Keratinocyte (primary cell): ENCODE measurements at regions not wholly inside any gene's neighbourhood (a gene's known extent, or its start where the extent isn't known, plus 50 kb on each side); places are given as distances from the start of the nearest gene placed in this dataset.
"Not testable (repeated sequence)": the region's sequence is repeated elsewhere in the genome, so short reads cannot be mapped to it uniquely, and the experiment has no call there.

Experiments
- DNase-seq: peaks from one replicate; pipeline ENCODE4 v3.0.0-alpha.2; 2011; ENCODE audit warnings: low read depth, missing footprints, low spot score
- FAIRE-seq: peaks from 2 replicates; lab custom pipeline; 2011; peaks lifted over from hg19 to GRCh38; lab: Jason Lieb, UNC
- H2AFZ ChIP-seq: 2 replicates; pipeline ENCODE4 v1.6.0; 2012; ENCODE audit warnings: low read length, control low read depth, inconsistent platforms; ENCODE audit not compliant: control insufficient read depth
- H3K27ac ChIP-seq: 2 replicates; pipeline ENCODE4 v1.5.1; 2011; ENCODE audit warnings: low read length; ENCODE audit not compliant: control insufficient read depth, insufficient read depth
- H3K27me3 ChIP-seq: 3 replicates; pipeline ENCODE4 v1.6.0; 2011; ENCODE audit warnings: low read length; ENCODE audit not compliant: control insufficient read depth, insufficient read depth; ENCODE audit errors: extremely low read depth
- H3K36me3 ChIP-seq, 2 experiments: 2 replicates in 1 of 2; 3 replicates in 1 of 2; pipeline ENCODE4 v1.5.1; 2011; ENCODE audit warnings: low read length in 2 of 2, mild to moderate bottlenecking in 1 of 2; ENCODE audit not compliant: control insufficient read depth in 2 of 2, insufficient read depth in 2 of 2; ENCODE audit errors: extremely low read depth in 1 of 2
- H3K4me1 ChIP-seq: 3 replicates; pipeline ENCODE4 v1.5.1; 2011; ENCODE audit warnings: low read length; ENCODE audit not compliant: control insufficient read depth, insufficient read depth; ENCODE audit errors: extremely low read depth
- H3K4me2 ChIP-seq: 3 replicates; pipeline ENCODE4 v1.6.0; 2011; ENCODE audit warnings: low read depth, low read length; ENCODE audit not compliant: control insufficient read depth, insufficient read depth; ENCODE audit errors: extremely low read depth
- H3K4me3 ChIP-seq, 3 experiments: fragments of 200-600 bp in 1 of 3; sonication (generic) in 1 of 3; 2 replicates in 2 of 3; 3 replicates in 1 of 3; pipeline ENCODE4 v1.5.1; 2011 to 2016; ENCODE audit warnings: low read length in 3 of 3, mild to moderate bottlenecking in 3 of 3, control low read depth in 2 of 3, inconsistent platforms in 1 of 3, low read depth in 1 of 3, mixed read lengths in 1 of 3, mixed run types in 1 of 3, moderate library complexity in 1 of 3; ENCODE audit not compliant: control insufficient read depth in 2 of 3, insufficient read depth in 2 of 3; ENCODE audit errors: extremely low read depth in 1 of 3
- H3K79me2 ChIP-seq: 2 replicates; pipeline ENCODE4 v1.6.0; 2012; ENCODE audit warnings: low read length; ENCODE audit not compliant: control insufficient read depth, insufficient read depth
- H3K9ac ChIP-seq: 3 replicates; pipeline ENCODE4 v1.6.0; 2011; ENCODE audit warnings: low read length; ENCODE audit not compliant: control insufficient read depth, insufficient read depth; ENCODE audit errors: extremely low read depth
- H3K9me1 ChIP-seq: 3 replicates; pipeline ENCODE4 v1.6.0; 2011; ENCODE audit warnings: low read length; ENCODE audit not compliant: control insufficient read depth, insufficient read depth; ENCODE audit errors: extremely low read depth
- H3K9me3 ChIP-seq: 2 replicates; pipeline ENCODE4 v1.5.1; 2012; ENCODE audit warnings: low read depth, low read length; ENCODE audit not compliant: control insufficient read depth
- H4K20me1 ChIP-seq: 3 replicates; pipeline ENCODE4 v1.6.0; 2011; ENCODE audit warnings: low read length; ENCODE audit not compliant: control insufficient read depth, insufficient read depth; ENCODE audit errors: extremely low read depth
- CTCF ChIP-seq, 3 experiments: IDR thresholded peaks in 1 of 3; conservative IDR thresholded peaks in 1 of 3; optimal IDR thresholded peaks in 1 of 3; 2 replicates in 2 of 3; 3 replicates in 1 of 3; pipeline versions ENCODE3 to v1.5.1; 2011; ENCODE audit warnings: low read length in 3 of 3, mild to moderate bottlenecking in 3 of 3, moderate library complexity in 2 of 3, control low read depth in 1 of 3, inconsistent platforms in 1 of 3; ENCODE audit not compliant: insufficient read depth in 2 of 3; ENCODE audit errors: extremely low read depth in 1 of 3
- EZH2 ChIP-seq: IDR thresholded peaks from one replicate; pipeline ENCODE4 v1.6.1; 2012; ENCODE audit warnings: inconsistent platforms, mild to moderate bottlenecking, low read length, moderate library complexity
- dilution Hi-C: fragments of 300-500 bp; cut with MboI; formaldehyde crosslinking; loops from one replicate; pipeline ENCODE4 v1.7.0; 2020; ENCODE audit warnings: low sequenced_read_pairs; ENCODE audit not compliant: extremely low pct_ligation_motif_present

- H3K79me2 ChIP-seq, result no peaks in the 10 kb centered on the region
- no peak for DNase-seq
- FAIRE-seq, result no peak
- H3K4me3 ChIP-seq, result no peak overlapping the region
- no peak overlapping the region for H3K27ac ChIP-seq
- H3K36me3 ChIP-seq, result no peaks in the 10 kb centered on the region
- H3K9me3 ChIP-seq, result no peaks in the 10 kb centered on the region
- no peak overlapping the region for H3K4me2 ChIP-seq
- TF ChIP-seq CTCF (optimal IDR thresholded peaks at IDR 0.05 in 1 of 3, IDR thresholded peaks at IDR 0.05 in 1 of 3, conservative IDR thresholded peaks at IDR 0.05 in 1 of 3; ENCODE audit: extremely low read depth in 1 of 3, insufficient read depth in 2 of 3, low read length in 3 of 3) (no peak), EZH2 (no peak)
- H4K20me1 ChIP-seq, result no peaks in the 10 kb centered on the region
- H3K9me1 ChIP-seq, result no peaks in the 10 kb centered on the region
- H3K9ac ChIP-seq, result no peak overlapping the region
- no peak overlapping the region for H2AFZ ChIP-seq
- H3K27me3 ChIP-seq, result no peaks in the 10 kb centered on the region
- H3K4me1 ChIP-seq, result no peaks in the 10 kb centered on the region
- dilution Hi-C loops, result no loop called here
Observed at GRCh38 chr3:55144015-55144673, 216.3 kb upstream of the LRTM1 start.

- no peak for FAIRE-seq
- H3K27me3 ChIP-seq, result no peaks in the 10 kb centered on the region
- H3K4me2 ChIP-seq, result no peak overlapping the region
- no peaks in the 10 kb centered on the region for H3K9me1 ChIP-seq
- DNase-seq, result no peak
- H3K9me3 ChIP-seq, result no peaks in the 10 kb centered on the region
- H3K27ac ChIP-seq, result no peak overlapping the region
- H3K4me1 ChIP-seq, result no peaks in the 10 kb centered on the region
- no peak overlapping the region for H3K9ac ChIP-seq
- H2AFZ ChIP-seq, result no peak overlapping the region
- H3K4me3 ChIP-seq, result no peak overlapping the region
- dilution Hi-C loops, result no loop called here
- TF ChIP-seq EZH2 (no peak), CTCF (optimal IDR thresholded peaks at IDR 0.05 in 1 of 3, IDR thresholded peaks at IDR 0.05 in 1 of 3, conservative IDR thresholded peaks at IDR 0.05 in 1 of 3; ENCODE audit: extremely low read depth in 1 of 3, insufficient read depth in 2 of 3, low read length in 3 of 3) (no peak)
- H3K36me3 ChIP-seq, result no peaks in the 10 kb centered on the region
- no peaks in the 10 kb centered on the region for H4K20me1 ChIP-seq
- H3K79me2 ChIP-seq, result no peaks in the 10 kb centered on the region
Observed at GRCh38 chr3:55143336-55143735, 215.5 kb upstream of the LRTM1 start.

GRCh38 chr3:55136291-55136690 is 208.4 kb upstream of the LRTM1 start:
- H3K27ac ChIP-seq, H3K9ac ChIP-seq, H3K4me3 ChIP-seq, FAIRE-seq, H3K9me3 ChIP-seq, H2AFZ ChIP-seq, dilution Hi-C loops, H3K4me2 ChIP-seq, H3K79me2 ChIP-seq, DNase-seq, H3K27me3 ChIP-seq, H3K4me1 ChIP-seq, H3K36me3 ChIP-seq, H3K9me1 ChIP-seq, H4K20me1 ChIP-seq: not testable (repeated sequence)
